Endodermal cell (in vitro differentiated cells): ENCODE measurements at regions not wholly inside any gene's neighbourhood (a gene's known extent, or its start where the extent isn't known, plus 50 kb on each side); places are given as distances from the start of the nearest gene placed in this dataset.
A peak's percentile ranks its signal among the peaks of the same experiment; 100 is the strongest.

Source experiments
- DNase-seq: peaks from one replicate; pipeline ENCODE4 v3.0.0-alpha.2; 2017
- H3K27ac ChIP-seq: 2 replicates; pipeline ENCODE4 v1.5.1; 2013; ENCODE audit warnings: mild to moderate bottlenecking, low read depth, low read length, moderate library complexity
- H3K27me3 ChIP-seq: 2 replicates; pipeline ENCODE4 v1.6.1; 2013; ENCODE audit warnings: mild to moderate bottlenecking, low read length, moderate library complexity; ENCODE audit not compliant: insufficient read depth, control insufficient read depth, poor library complexity, severe bottlenecking
- H3K36me3 ChIP-seq: 2 replicates; pipeline ENCODE4 v1.7.0; 2013; ENCODE audit warnings: mild to moderate bottlenecking, low read length, moderate library complexity; ENCODE audit not compliant: control insufficient read depth, insufficient read depth
- H3K4me1 ChIP-seq: one replicate; pipeline ENCODE4 v1.7.0; 2013; ENCODE audit warnings: low read length; ENCODE audit not compliant: control insufficient read depth, insufficient read depth
- H3K4me3 ChIP-seq: 2 replicates; pipeline ENCODE4 v1.5.1; 2013; ENCODE audit warnings: mild to moderate bottlenecking, low read length, moderate library complexity
- H3K9ac ChIP-seq: 2 replicates; pipeline ENCODE4 v1.6.1; 2013; ENCODE audit warnings: mild to moderate bottlenecking, low read length, moderate library complexity; ENCODE audit not compliant: poor library complexity, severe bottlenecking; ENCODE audit errors: extremely low read depth
- H3K9me3 ChIP-seq: 2 replicates; pipeline ENCODE4 v1.6.1; 2013; ENCODE audit warnings: mild to moderate bottlenecking, low read length, moderate library complexity; ENCODE audit not compliant: control insufficient read depth
- H3K27ac Mint-ChIP-seq: 2 replicates; pipeline ENCODE4 v1.8.0; 2020; ENCODE audit warnings: mixed read lengths
- H3K27me3 Mint-ChIP-seq: 2 replicates; pipeline ENCODE4 v1.8.0; 2021; ENCODE audit warnings: mild to moderate bottlenecking, mixed read lengths; ENCODE audit not compliant: insufficient read depth
- H3K36me3 Mint-ChIP-seq: 2 replicates; pipeline ENCODE4 v1.8.0; 2020; ENCODE audit warnings: low read depth, mixed read lengths
- H3K4me1 Mint-ChIP-seq: 2 replicates; pipeline ENCODE4 v1.8.0; 2020; ENCODE audit warnings: mixed read lengths
- H3K4me3 Mint-ChIP-seq: 2 replicates; pipeline ENCODE4 v1.8.0; 2020; ENCODE audit warnings: mild to moderate bottlenecking, moderate library complexity, mixed read lengths
- H3K9me3 Mint-ChIP-seq: 2 replicates; pipeline ENCODE4 v1.8.0; 2020; ENCODE audit warnings: mild to moderate bottlenecking, mixed read lengths
- WGBS, 2 experiments: methylation state at CpG; one replicate each; pipeline versions ENCODE4 v1.1.5 to v1.1.7; 2013; ENCODE audit warnings: missing lambda C conversion rate in 2 of 2, mixed read lengths in 1 of 2; ENCODE audit not compliant: insufficient coverage in 1 of 2, insufficient read length in 1 of 2; 5-methylcytosine and 5-hydroxymethylcytosine counted together
- TF ChIP-seq, protein P1 (sequence below): fragments of 200-600 bp; sonication (generic); conservative IDR thresholded peaks from 2 replicates; pipeline ENCODE4 v1.5.0; 2021; ENCODE audit warnings: antibody characterized with exemption, mild to moderate bottlenecking

DNA sequence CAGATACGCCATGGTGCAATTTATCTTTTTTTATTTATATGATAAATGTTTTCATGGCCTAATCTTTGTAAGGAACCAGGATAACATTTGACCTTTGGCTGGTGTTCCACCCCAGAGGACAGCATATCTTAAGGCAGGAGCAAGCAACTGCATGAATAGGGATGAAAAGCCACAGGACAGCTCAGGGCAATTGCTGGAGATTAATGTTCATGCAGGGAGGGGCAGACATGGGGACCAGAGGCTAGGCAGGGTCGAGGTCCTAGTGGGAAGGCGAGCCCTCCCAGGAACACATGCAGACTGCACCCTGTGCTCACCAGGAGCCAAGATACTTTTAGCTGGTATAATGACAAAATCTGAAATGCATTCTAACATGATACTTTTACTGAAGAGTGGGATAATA lies 74.4 kb upstream of the HAO2 start:
- H3K9me3 Mint-ChIP-seq: no peaks in the 10 kb centered on the region
- H3K4me3 ChIP-seq: no peak overlapping the region
- H3K9ac ChIP-seq: no peak overlapping the region
- TF ChIP-seq, protein P1, sequence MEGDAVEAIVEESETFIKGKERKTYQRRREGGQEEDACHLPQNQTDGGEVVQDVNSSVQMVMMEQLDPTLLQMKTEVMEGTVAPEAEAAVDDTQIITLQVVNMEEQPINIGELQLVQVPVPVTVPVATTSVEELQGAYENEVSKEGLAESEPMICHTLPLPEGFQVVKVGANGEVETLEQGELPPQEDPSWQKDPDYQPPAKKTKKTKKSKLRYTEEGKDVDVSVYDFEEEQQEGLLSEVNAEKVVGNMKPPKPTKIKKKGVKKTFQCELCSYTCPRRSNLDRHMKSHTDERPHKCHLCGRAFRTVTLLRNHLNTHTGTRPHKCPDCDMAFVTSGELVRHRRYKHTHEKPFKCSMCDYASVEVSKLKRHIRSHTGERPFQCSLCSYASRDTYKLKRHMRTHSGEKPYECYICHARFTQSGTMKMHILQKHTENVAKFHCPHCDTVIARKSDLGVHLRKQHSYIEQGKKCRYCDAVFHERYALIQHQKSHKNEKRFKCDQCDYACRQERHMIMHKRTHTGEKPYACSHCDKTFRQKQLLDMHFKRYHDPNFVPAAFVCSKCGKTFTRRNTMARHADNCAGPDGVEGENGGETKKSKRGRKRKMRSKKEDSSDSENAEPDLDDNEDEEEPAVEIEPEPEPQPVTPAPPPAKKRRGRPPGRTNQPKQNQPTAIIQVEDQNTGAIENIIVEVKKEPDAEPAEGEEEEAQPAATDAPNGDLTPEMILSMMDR: no peak
- H3K27me3 ChIP-seq: no peaks in the 10 kb centered on the region
- H3K4me3 Mint-ChIP-seq: no peak overlapping the region
- peak overlapping the region; percentile 37 for H3K27ac ChIP-seq
- no peak overlapping the region for H3K27ac Mint-ChIP-seq
- H3K9me3 ChIP-seq: no peaks in the 10 kb centered on the region
- WGBS, 2 experiments: 46 to 71% methylated on average over 2 to 3 of the region's 3 CpGs
- H3K36me3 Mint-ChIP-seq: no peaks in the 10 kb centered on the region
- DNase-seq: no peak
- H3K4me1 Mint-ChIP-seq: peaks cover 16% of the 10 kb centered on the region
- H3K36me3 ChIP-seq: no peaks in the 10 kb centered on the region
- no peaks in the 10 kb centered on the region for H3K4me1 ChIP-seq
- H3K27me3 Mint-ChIP-seq: no peaks in the 10 kb centered on the region

DNA sequence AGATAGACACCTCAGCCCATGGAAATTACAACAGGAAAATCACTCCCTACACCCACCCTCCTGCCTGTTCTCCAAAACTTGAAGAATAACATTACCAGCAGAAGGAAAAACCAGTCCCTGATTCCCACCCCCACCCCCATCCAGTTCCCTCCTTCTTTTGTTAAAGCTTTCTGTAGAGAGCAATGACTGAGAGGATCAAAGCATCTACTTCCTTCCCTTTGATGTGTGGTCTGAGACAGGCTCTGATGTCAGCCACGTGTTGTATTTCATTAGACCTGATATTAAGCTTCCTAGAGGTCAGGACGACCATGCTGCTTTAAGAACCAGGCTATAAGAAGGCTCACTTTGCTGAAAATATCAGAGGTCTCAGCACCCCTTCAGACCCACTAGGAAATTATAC lies 73.9 kb upstream of the HAO2 start:
- H3K27ac ChIP-seq: peak overlapping the region; percentile 37
- WGBS, 2 experiments: 8 to 25% methylated on average over 1 to 2 of the region's 2 CpGs
- TF ChIP-seq, protein P1: no peak
- Mint-ChIP-seq H3K4me1 (peaks cover 16% of the 10 kb centered on the region), H3K4me3 (no peak overlapping the region), H3K9me3 (no peaks in the 10 kb centered on the region), H3K36me3 (no peaks in the 10 kb centered on the region), H3K27ac (no peak overlapping the region), H3K27me3 (no peaks in the 10 kb centered on the region)
- H3K4me3 ChIP-seq: no peak overlapping the region
- DNase-seq: peak; percentile 57
- no peaks in the 10 kb centered on the region for H3K36me3 ChIP-seq
- H3K4me1 ChIP-seq: no peaks in the 10 kb centered on the region
- H3K27me3 ChIP-seq: no peaks in the 10 kb centered on the region
- H3K9ac ChIP-seq: no peak overlapping the region
- H3K9me3 ChIP-seq: no peaks in the 10 kb centered on the region

DNA sequence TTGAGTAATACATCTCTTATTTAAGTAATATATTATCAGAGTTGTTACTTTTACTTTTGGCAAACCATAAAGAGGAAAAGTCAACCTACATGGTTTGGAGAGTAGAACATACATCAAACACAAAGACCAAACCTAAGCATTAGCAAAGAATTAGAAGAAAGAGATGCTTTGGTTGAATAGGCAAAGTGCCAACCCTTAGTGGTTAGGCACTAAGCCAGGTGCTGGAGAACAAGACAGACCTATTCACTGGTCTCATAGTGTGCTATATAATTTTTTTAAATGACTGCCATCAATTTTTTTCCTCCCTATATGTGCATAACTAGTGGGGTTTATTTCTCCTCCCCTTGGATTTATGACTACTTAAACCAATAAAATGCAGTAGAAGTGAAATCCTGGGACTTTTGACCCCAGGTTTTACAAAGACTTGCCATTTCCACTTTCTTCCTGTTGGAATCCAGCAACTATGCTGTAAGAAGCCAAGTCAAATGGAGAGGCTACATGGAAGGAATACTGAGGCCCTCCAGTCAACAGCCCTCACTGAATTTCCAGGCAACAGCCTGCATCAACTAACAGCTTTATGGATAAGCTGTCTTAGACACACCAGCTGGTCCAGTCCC lies 69.8 kb upstream of the HAO2 start:
- Mint-ChIP-seq H3K4me1 (peaks cover 13% of the 10 kb centered on the region), H3K36me3 (no peaks in the 10 kb centered on the region), H3K9me3 (no peaks in the 10 kb centered on the region), H3K27ac (no peak overlapping the region), H3K27me3 (no peaks in the 10 kb centered on the region), H3K4me3 (no peak overlapping the region)
- Histone ChIP-seq H3K4me3 (no peak overlapping the region), H3K9me3 (no peaks in the 10 kb centered on the region), H3K36me3 (no peaks in the 10 kb centered on the region), H3K4me1 (no peaks in the 10 kb centered on the region), H3K27ac (no peak overlapping the region), H3K27me3 (no peaks in the 10 kb centered on the region), H3K9ac (no peak overlapping the region)
- no peak for DNase-seq
- TF ChIP-seq, protein P1: no peak
